SK-N-SH treated with all-trans-retinoic acid at 6 μM for 48 hours (cell line): ENCODE measurements at regions not wholly inside any gene's neighbourhood (a gene's known extent, or its start where the extent isn't known, plus 50 kb on each side); places are given as distances from the start of the nearest gene placed in this dataset.

Experiments used
- ARNTL ChIP-seq: fragments of 450-650 bp; formaldehyde crosslinking; IDR thresholded peaks from 2 replicates; pipeline ENCODE4 v1.5.0; 2020; ENCODE audit warnings: low read depth, mild to moderate bottlenecking, moderate library complexity, borderline replicate concordance
- CREB5 ChIP-seq: fragments of 250-450 bp; sonication (Bioruptor Pico); IDR thresholded peaks from 2 replicates; pipeline ENCODE4 v1.5.1; 2020; ENCODE audit warnings: low read depth, mild to moderate bottlenecking, moderate library complexity
- ISL1 ChIP-seq: fragments of 250-450 bp; sonication (Bioruptor Pico); IDR thresholded peaks from 2 replicates; pipeline ENCODE4 v2.1.2; 2022; ENCODE audit warnings: mild to moderate bottlenecking, moderate library complexity
- OSR1 ChIP-seq: fragments of 250-450 bp; sonication (Bioruptor Pico); IDR thresholded peaks from 2 replicates; pipeline ENCODE4 v1.8.0; 2022; ENCODE audit warnings: moderate library complexity, mild to moderate bottlenecking, inconsistent platforms
- PATZ1 ChIP-seq: fragments of 250-450 bp; sonication (Bioruptor Pico); IDR thresholded peaks from 2 replicates; pipeline ENCODE4 v1.8.0; 2020; ENCODE audit warnings: mild to moderate bottlenecking, moderate library complexity, borderline replicate concordance
- POU6F1 ChIP-seq: fragments of 250-450 bp; sonication (Bioruptor Pico); IDR thresholded peaks from 2 replicates; pipeline ENCODE4 v1.8.0; 2021; ENCODE audit warnings: low read depth, mild to moderate bottlenecking, moderate library complexity, borderline replicate concordance
- PPARA ChIP-seq: fragments of 250-450 bp; sonication (Bioruptor Pico); IDR thresholded peaks from 2 replicates; pipeline ENCODE4 v1.5.0; 2020; ENCODE audit warnings: mild to moderate bottlenecking, borderline replicate concordance
- SNAI2 ChIP-seq: fragments of 250-450 bp; sonication (Bioruptor Pico); IDR thresholded peaks from 2 replicates; pipeline ENCODE4 v1.5.0; 2020; ENCODE audit warnings: mild to moderate bottlenecking, moderate library complexity
- TCF4 ChIP-seq: fragments of 250-450 bp; sonication (Bioruptor Pico); IDR thresholded peaks from 2 replicates; pipeline ENCODE4 v1.8.0; 2021; ENCODE audit warnings: mild to moderate bottlenecking, moderate library complexity, borderline replicate concordance
- TOX ChIP-seq: fragments of 250-450 bp; sonication (Bioruptor Pico); IDR thresholded peaks from 2 replicates; pipeline ENCODE4 v1.8.0; 2021; ENCODE audit warnings: mild to moderate bottlenecking, moderate library complexity, borderline replicate concordance
- ZNF8 ChIP-seq: fragments of 450-650 bp; formaldehyde crosslinking; IDR thresholded peaks from 2 replicates; pipeline ENCODE4 v1.5.0; 2020; ENCODE audit warnings: mild to moderate bottlenecking, moderate library complexity

DNA sequence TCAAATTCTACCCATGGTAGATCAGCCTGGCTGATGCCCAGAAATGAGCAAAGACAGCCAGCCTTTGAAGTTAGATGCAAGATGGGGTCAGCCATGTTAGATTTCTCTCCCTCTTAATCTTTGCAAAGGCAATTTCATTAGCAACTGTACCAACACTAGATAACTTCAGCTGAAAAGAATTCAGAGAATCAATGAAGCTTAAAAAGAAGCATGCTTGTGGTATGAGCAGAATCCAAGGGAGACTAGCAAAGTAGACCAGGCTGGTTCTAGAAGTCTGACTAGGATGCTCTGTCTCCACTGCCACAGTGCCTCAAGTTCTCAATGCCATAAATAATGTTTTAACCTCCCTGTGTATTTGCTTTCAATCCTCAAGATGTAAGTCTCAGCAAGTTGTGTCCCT, 247.3 kb downstream of the SLC7A11 start:
- TF ChIP-seq OSR1 (no peak), ISL1 (CRISPR knock-in tag) (no peak), SNAI2 (CRISPR knock-in tag) (no peak), PATZ1 (CRISPR knock-in tag) (no peak), ZNF8 (CRISPR knock-in tag) (no peak), PPARA (no peak), CREB5 (CRISPR knock-in tag) (no peak), TCF4 (CRISPR knock-in tag) (no peak), ARNTL (CRISPR knock-in tag) (no peak), TOX (no peak), POU6F1 (CRISPR knock-in tag) (no peak)
